Panc1 (cell line): ENCODE measurements at regions not wholly inside any gene's neighbourhood (a gene's known extent, or its start where the extent isn't known, plus 50 kb on each side); places are given as distances from the start of the nearest gene placed in this dataset.

Experiments used
- POLR2AphosphoS5 ChIP-seq: IDR thresholded peaks from 2 replicates; pipeline ENCODE4 v1.6.1; 2012; ENCODE audit warnings: mild to moderate bottlenecking, low read depth, low read length, moderate library complexity
- SIN3A ChIP-seq: IDR thresholded peaks from 2 replicates; pipeline ENCODE4 v1.6.1; 2012; ENCODE audit warnings: low read depth, mild to moderate bottlenecking, low read length, moderate library complexity, borderline replicate concordance; ENCODE audit not compliant: insufficient read depth
- TF ChIP-seq, protein P1 (sequence below): fragments of 450-650 bp; IDR thresholded peaks from 2 replicates; pipeline ENCODE4 v1.5.1; 2017; ENCODE audit warnings: mild to moderate bottlenecking

- TF ChIP-seq, protein P1, sequence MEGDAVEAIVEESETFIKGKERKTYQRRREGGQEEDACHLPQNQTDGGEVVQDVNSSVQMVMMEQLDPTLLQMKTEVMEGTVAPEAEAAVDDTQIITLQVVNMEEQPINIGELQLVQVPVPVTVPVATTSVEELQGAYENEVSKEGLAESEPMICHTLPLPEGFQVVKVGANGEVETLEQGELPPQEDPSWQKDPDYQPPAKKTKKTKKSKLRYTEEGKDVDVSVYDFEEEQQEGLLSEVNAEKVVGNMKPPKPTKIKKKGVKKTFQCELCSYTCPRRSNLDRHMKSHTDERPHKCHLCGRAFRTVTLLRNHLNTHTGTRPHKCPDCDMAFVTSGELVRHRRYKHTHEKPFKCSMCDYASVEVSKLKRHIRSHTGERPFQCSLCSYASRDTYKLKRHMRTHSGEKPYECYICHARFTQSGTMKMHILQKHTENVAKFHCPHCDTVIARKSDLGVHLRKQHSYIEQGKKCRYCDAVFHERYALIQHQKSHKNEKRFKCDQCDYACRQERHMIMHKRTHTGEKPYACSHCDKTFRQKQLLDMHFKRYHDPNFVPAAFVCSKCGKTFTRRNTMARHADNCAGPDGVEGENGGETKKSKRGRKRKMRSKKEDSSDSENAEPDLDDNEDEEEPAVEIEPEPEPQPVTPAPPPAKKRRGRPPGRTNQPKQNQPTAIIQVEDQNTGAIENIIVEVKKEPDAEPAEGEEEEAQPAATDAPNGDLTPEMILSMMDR, result no peak
- TF ChIP-seq SIN3A (no peak), POLR2AphosphoS5 (no peak)
These were observed 1004.9 kb upstream of the NRXN1 start for GRCh38 chr2:52036853-52037252.
